Hepatocyte (in vitro differentiated cells): ENCODE measurements at regions not wholly inside any gene's neighbourhood (a gene's known extent, or its start where the extent isn't known, plus 50 kb on each side); places are given as distances from the start of the nearest gene placed in this dataset.

ENCODE experiments used
- DNase-seq: peaks from one replicate; pipeline ENCODE4 v3.0.0-alpha.2; 2016; ENCODE audit warnings: low spot score
- H2AFZ ChIP-seq: fragments of 200-600 bp; sonication (generic); 2 replicates; pipeline ENCODE4 v1.6.0; 2016; ENCODE audit warnings: antibody characterized with exemption, mild to moderate bottlenecking
- H3K27ac ChIP-seq: fragments of 200-600 bp; sonication (generic); 2 replicates; pipeline ENCODE4 v1.5.1; 2016; ENCODE audit warnings: mild to moderate bottlenecking
- H3K27me3 ChIP-seq: fragments of 200-600 bp; sonication (generic); 2 replicates; pipeline ENCODE4 v1.6.1; 2016
- H3K36me3 ChIP-seq: fragments of 200-600 bp; sonication (generic); replicated peaks from 2 replicates; pipeline ENCODE4 v1.5.1; 2016; ENCODE audit warnings: low read depth; ENCODE audit not compliant: insufficient read depth
- H3K4me1 ChIP-seq: fragments of 200-600 bp; sonication (generic); 2 replicates; pipeline ENCODE4 v1.5.1; 2016; ENCODE audit warnings: mild to moderate bottlenecking, moderate library complexity; ENCODE audit not compliant: insufficient read depth
- H3K4me2 ChIP-seq: fragments of 200-600 bp; sonication (generic); 2 replicates; pipeline ENCODE4 v1.6.0; 2016
- H3K4me3 ChIP-seq: fragments of 200-600 bp; sonication (generic); 2 replicates; pipeline ENCODE4 v1.5.1; 2016; ENCODE audit warnings: mild to moderate bottlenecking
- H3K79me2 ChIP-seq: fragments of 200-600 bp; sonication (generic); 2 replicates; pipeline ENCODE4 v1.6.0; 2017; ENCODE audit warnings: mild to moderate bottlenecking
- H3K9me2 ChIP-seq: fragments of 200-600 bp; sonication (generic); replicated peaks from 2 replicates; pipeline ENCODE4 v1.6.0; 2017; ENCODE audit warnings: mild to moderate bottlenecking; ENCODE audit not compliant: insufficient read depth
- H3K9me3 ChIP-seq: fragments of 200-600 bp; sonication (generic); 2 replicates; pipeline ENCODE4 v1.5.1; 2016; ENCODE audit warnings: low read depth, mild to moderate bottlenecking
- H4K20me1 ChIP-seq: fragments of 200-600 bp; sonication (generic); 2 replicates; pipeline ENCODE4 v1.6.0; 2016; ENCODE audit warnings: mild to moderate bottlenecking; ENCODE audit not compliant: insufficient read depth, poor library complexity, severe bottlenecking
- CTCF ChIP-seq: fragments of 200-600 bp; sonication (generic); IDR thresholded peaks from 2 replicates; pipeline ENCODE4 v1.5.1; 2016; ENCODE audit warnings: antibody characterized with exemption, mild to moderate bottlenecking; ENCODE audit not compliant: poor library complexity
- EZH2 ChIP-seq: fragments of 200-600 bp; sonication (generic); IDR thresholded peaks from 2 replicates; pipeline ENCODE4 v1.6.1; 2016; ENCODE audit warnings: antibody characterized with exemption, mild to moderate bottlenecking, borderline replicate concordance
- EZH2phosphoT487 ChIP-seq: fragments of 200-600 bp; sonication (generic); IDR thresholded peaks from one replicate; pipeline ENCODE4 v1.6.1; 2018; ENCODE audit warnings: antibody characterized with exemption, mild to moderate bottlenecking, low read depth, moderate library complexity; ENCODE audit not compliant: unreplicated experiment, severe bottlenecking
- WGBS: methylation state at CpG from one replicate; pipeline ENCODE4 v1.1.6; 2016; ENCODE audit warnings: low lambda C conversion rate; ENCODE audit errors: missing lambda C conversion rate; 5-methylcytosine and 5-hydroxymethylcytosine counted together

- H3K4me1 ChIP-seq = no peaks in the 10 kb centered on the region
- H3K36me3 ChIP-seq = no peaks in the 10 kb centered on the region
- DNase-seq = no peak
- no peak overlapping the region for H3K4me2 ChIP-seq
- no peak for TF ChIP-seq EZH2
- no peak for TF ChIP-seq EZH2phosphoT487
- no peak for TF ChIP-seq CTCF
- 41% methylated on average over 1 of the region's 1 CpG for WGBS
- no peaks in the 10 kb centered on the region for H3K79me2 ChIP-seq
- no peaks in the 10 kb centered on the region for H3K9me3 ChIP-seq
- H2AFZ ChIP-seq = no peak overlapping the region
- H3K9me2 ChIP-seq = no peaks in the 10 kb centered on the region
- H3K4me3 ChIP-seq = no peak overlapping the region
- no peaks in the 10 kb centered on the region for H4K20me1 ChIP-seq
- no peaks in the 10 kb centered on the region for H3K27me3 ChIP-seq
- no peak overlapping the region for H3K27ac ChIP-seq
Measured at GRCh38 chr5:121144764-121145163, 680.7 kb downstream of the PRR16 start.

GRCh38 chr5:121151534-121151933 is 687.4 kb downstream of the PRR16 start:
- TF ChIP-seq EZH2phosphoT487 (no peak), CTCF (no peak), EZH2 (no peak)

GRCh38 chr5:121152411-121152810 is 688.3 kb downstream of the PRR16 start:
- Histone ChIP-seq H2AFZ (no peak overlapping the region), H3K9me2 (no peaks in the 10 kb centered on the region), H3K79me2 (no peaks in the 10 kb centered on the region), H3K4me1 (no peaks in the 10 kb centered on the region), H3K36me3 (no peaks in the 10 kb centered on the region), H3K4me3 (no peak overlapping the region), H3K4me2 (no peak overlapping the region), H3K9me3 (no peaks in the 10 kb centered on the region), H4K20me1 (no peaks in the 10 kb centered on the region), H3K27ac (no peak overlapping the region), H3K27me3 (no peaks in the 10 kb centered on the region)
- DNase-seq = no peak
- TF ChIP-seq EZH2phosphoT487 (no peak), EZH2 (no peak), CTCF (no peak)

More at GRCh38 chr5:121151534-121151933, 687.4 kb downstream of the PRR16 start:
- Histone ChIP-seq H2AFZ (no peak overlapping the region), H3K4me3 (no peak overlapping the region), H3K9me2 (no peaks in the 10 kb centered on the region), H3K9me3 (no peaks in the 10 kb centered on the region), H3K79me2 (no peaks in the 10 kb centered on the region), H3K27me3 (no peaks in the 10 kb centered on the region), H3K36me3 (no peaks in the 10 kb centered on the region), H3K4me1 (no peaks in the 10 kb centered on the region), H4K20me1 (no peaks in the 10 kb centered on the region), H3K4me2 (no peak overlapping the region), H3K27ac (no peak overlapping the region)
- WGBS = 85% methylated on average over 2 of the region's 2 CpGs
- no peak for DNase-seq

- no peaks in the 10 kb centered on the region for H3K79me2 ChIP-seq
- no peak overlapping the region for H2AFZ ChIP-seq
- no peaks in the 10 kb centered on the region for H4K20me1 ChIP-seq
- no peaks in the 10 kb centered on the region for H3K9me3 ChIP-seq
- no peak overlapping the region for H3K27ac ChIP-seq
- no peaks in the 10 kb centered on the region for H3K9me2 ChIP-seq
- H3K4me1 ChIP-seq = no peaks in the 10 kb centered on the region
- no peak for DNase-seq
- WGBS = 67% methylated on average over 1 of the region's 1 CpG
- no peak overlapping the region for H3K4me3 ChIP-seq
- no peaks in the 10 kb centered on the region for H3K36me3 ChIP-seq
- no peak overlapping the region for H3K4me2 ChIP-seq
- TF ChIP-seq EZH2 (no peak), EZH2phosphoT487 (no peak)
- H3K27me3 ChIP-seq = no peaks in the 10 kb centered on the region
Measured at GRCh38 chr5:121156565-121156964, 692.5 kb downstream of the PRR16 start.
